ENCODE measurements at regions not wholly inside any gene's neighbourhood (a gene's known extent, or its start where the extent isn't known, plus 50 kb on each side); places are given as distances from the start of the nearest gene placed in this dataset.

- TF ChIP-seq CTCF (conservative IDR thresholded peaks at IDR 0.05; ENCODE audit: low read length) (no peak), EZH2phosphoT487 (IDR thresholded peaks at IDR 0.05; ENCODE audit: borderline replicate concordance) (no peak)
These were observed 346.9 kb upstream of the RGS6 start for GRCh38 chr14:71585361-71585760.

Measured in Loucy (cell line).